ENCODE measurements at regions not wholly inside any gene's neighbourhood (a gene's known extent, or its start where the extent isn't known, plus 50 kb on each side); places are given as distances from the start of the nearest gene placed in this dataset.

GRCh38 chr22:48675141-48675829 lies 1152.4 kb downstream of the BRD1 start:
- Histone ChIP-seq H2AFZ (replicated peaks; ENCODE audit: low read length, poor library complexity) (no peak overlapping the region), H2BK120ac (ENCODE audit: low read depth, low read length) (no peak overlapping the region), H2AK9ac (replicated peaks; ENCODE audit: low read depth, low read length, poor library complexity) (no peak overlapping the region), H4K8ac (ENCODE audit: low read depth in 2 of 2, low read length in 2 of 2) (no peak overlapping the region), H3K36me3 (ENCODE audit: control insufficient read depth, insufficient read depth, low read length) (no peaks in the 10 kb centered on the region), H3K9me1 (ENCODE audit: insufficient read depth, low read length) (no peaks in the 10 kb centered on the region), H3K4ac (ENCODE audit: low read depth, low read length) (no peak overlapping the region), H2BK20ac (ENCODE audit: low read depth, low read length) (no peak overlapping the region), H2BK5ac (ENCODE audit: low read depth, low read length, poor library complexity, severe bottlenecking) (no peak overlapping the region), H3K79me1 (ENCODE audit: low read depth in 1 of 2, low read length in 2 of 2) (no peaks in the 10 kb centered on the region), H4K91ac (ENCODE audit: insufficient read depth, low read depth, low read length) (no peak overlapping the region), H3K18ac (ENCODE audit: low read depth, low read length) (no peak overlapping the region), H3K23ac (ENCODE audit: low read depth, low read length) (no peak overlapping the region), H4K5ac (ENCODE audit: low read depth, low read length) (no peak overlapping the region), H4K20me1 (ENCODE audit: insufficient read depth, low read length) (no peaks in the 10 kb centered on the region), H2AK5ac (ENCODE audit: low read depth, low read length) (no peak overlapping the region), H3K27ac (ENCODE audit: insufficient read depth, low read length) (no peak overlapping the region), H3K9me3 (ENCODE audit: control insufficient read depth, insufficient read depth, low read length) (peaks cover 50% of the 10 kb centered on the region), H3K4me3 (ENCODE audit: insufficient read depth, low read depth, low read length) (no peak overlapping the region), H2BK15ac (ENCODE audit: low read depth, low read length) (no peak overlapping the region), H3K56ac (ENCODE audit: extremely low read depth, insufficient read depth, low read length) (no peak overlapping the region), H3K9ac (ENCODE audit: low read depth, low read length) (no peak overlapping the region), H3K27me3 (ENCODE audit: control insufficient read depth, insufficient read depth, low read length) (no peaks in the 10 kb centered on the region), H3K14ac (replicated peaks; ENCODE audit: low read depth, low read length) (no peak overlapping the region), H3K4me1 (ENCODE audit: control insufficient read depth, insufficient read depth, low read length) (no peaks in the 10 kb centered on the region), H3K4me2 (ENCODE audit: low read depth, low read length) (no peak overlapping the region)
- no peak for TF ChIP-seq CEBPB (IDR thresholded peaks at IDR 0.05; ENCODE audit: low read depth, low read length)
- TF ChIP-seq USF2 (IDR thresholded peaks at IDR 0.05; ENCODE audit: low read depth, low read length) = no peak
- TF ChIP-seq MAFK (IDR thresholded peaks at IDR 0.05; ENCODE audit: low read depth, low read length) = no peak
- ATAC-seq (ENCODE audit: low read depth) (no peak), DNase-seq (no peak)
- ChIA-PET POLR2A (ENCODE audit: unreplicated experiment) (no interaction called here), CTCF (no interaction called here)
- in situ Hi-C loops (cut with MboI; ENCODE audit: low sequenced_read_pairs) (no loop called here), dilution Hi-C loops (cut with HindIII; ENCODE audit: low sequenced_read_pairs, unreplicated experiment) (no loop called here), intact Hi-C loops (cut with micrococcal nuclease) (no loop called here)
- BruUV-seq (replicated peaks) = no TSS peak
- WGBS, 2 experiments (ENCODE audit: extremely low coverage in 2 of 2, insufficient read length in 1 of 2) = 51% methylated on average over 4 of the region's 15 CpGs; no CpG with 5 or more reads in 1 of the 2 experiments

Data from IMR-90 (cell line).